Panc1 (cell line): ENCODE measurements at regions not wholly inside any gene's neighbourhood (a gene's known extent, or its start where the extent isn't known, plus 50 kb on each side); places are given as distances from the start of the nearest gene placed in this dataset.

Experiments
- ATAC-seq: fragments of 200-7000 bp; cut with Tn5 transposase; 2 replicates; pipeline ENCODE4 v1.9.1; 2020; ENCODE audit warnings: mild to moderate bottlenecking, moderate library complexity
- BruUV-seq: library from RNA; stranded (reverse); fragments of 400-500 nt; replicated peaks from 2 replicates; lab custom pipeline; 2021; lab: Mats Ljungman, UMichigan
- CTCF ChIA-PET: fragments of 300-600 bp; sonication (Branson Sonifier 250); formaldehyde crosslinking; loops from one replicate; lab custom pipeline; 2022; ENCODE audit warnings: antibody characterized with exemption; lab: Charles Lee
- POLR2A ChIA-PET: fragments of 300-600 bp; sonication (Branson Sonifier 250); formaldehyde crosslinking; loops from one replicate; lab custom pipeline; 2022; ENCODE audit warnings: antibody characterized with exemption; lab: Charles Lee
- DNase-seq: peaks from one replicate; pipeline ENCODE4 v3.0.0-alpha.2; 2010; ENCODE audit warnings: low read depth, low spot score
- H3K27ac ChIP-seq: 2 replicates; pipeline ENCODE4 v1.5.1; 2011; ENCODE audit warnings: mild to moderate bottlenecking, low read length, inconsistent platforms
- H3K27me3 ChIP-seq: fragments of 200-500 bp; sonication (Bioruptor generic); 2 replicates; pipeline ENCODE4 v1.6.0; 2014; ENCODE audit warnings: low read length, inconsistent platforms; ENCODE audit not compliant: control insufficient read depth, insufficient read depth
- H3K36me3 ChIP-seq: fragments of 200-500 bp; sonication (Bioruptor generic); 2 replicates; pipeline ENCODE4 v1.5.1; 2014; ENCODE audit warnings: inconsistent platforms, mild to moderate bottlenecking, low read length, moderate library complexity; ENCODE audit not compliant: control insufficient read depth, insufficient read depth
- H3K4me1 ChIP-seq: 2 replicates; pipeline ENCODE4 v1.5.1; 2011; ENCODE audit warnings: inconsistent platforms, mild to moderate bottlenecking, low read length, moderate library complexity; ENCODE audit not compliant: control insufficient read depth, insufficient read depth
- H3K4me3 ChIP-seq, 2 experiments: 2 replicates each; pipeline ENCODE4 v1.5.1; 2011 to 2012; ENCODE audit warnings: low read depth in 2 of 2, low read length in 2 of 2, mild to moderate bottlenecking in 2 of 2, inconsistent platforms in 1 of 2, moderate library complexity in 1 of 2
- H3K9me3 ChIP-seq: fragments of 200-500 bp; sonication (Bioruptor generic); 2 replicates; pipeline ENCODE4 v1.5.1; 2014; ENCODE audit warnings: low read depth, mild to moderate bottlenecking, inconsistent platforms, low read length, moderate library complexity; ENCODE audit not compliant: control insufficient read depth, insufficient read depth
- CTCF ChIP-seq: fragments of 450-650 bp; IDR thresholded peaks from 2 replicates; pipeline ENCODE4 v1.5.1; 2017; ENCODE audit warnings: mild to moderate bottlenecking
- POLR2AphosphoS5 ChIP-seq: IDR thresholded peaks from 2 replicates; pipeline ENCODE4 v1.6.1; 2012; ENCODE audit warnings: mild to moderate bottlenecking, low read depth, low read length, moderate library complexity
- REST ChIP-seq, 2 experiments: IDR thresholded peaks; 2 replicates each; pipeline ENCODE4 v1.6.1; 2011 to 2012; ENCODE audit warnings: low read depth in 2 of 2, control low read depth in 1 of 2, low read length in 1 of 2, mild to moderate bottlenecking in 1 of 2, moderate library complexity in 1 of 2; ENCODE audit not compliant: insufficient read depth in 1 of 2
- SIN3A ChIP-seq: IDR thresholded peaks from 2 replicates; pipeline ENCODE4 v1.6.1; 2012; ENCODE audit warnings: low read depth, mild to moderate bottlenecking, low read length, moderate library complexity, borderline replicate concordance; ENCODE audit not compliant: insufficient read depth
- TCF7L2 ChIP-seq: IDR thresholded peaks from 2 replicates; pipeline ENCODE4 v1.6.1; 2011; ENCODE audit warnings: mild to moderate bottlenecking, low read depth, low read length, inconsistent platforms
- in situ Hi-C: cut with HindIII; loops from 2 replicates; pipeline ENCODE4 v1.10.0; 2016; ENCODE audit warnings: low sequenced_read_pairs, low pct_unique_long_range_greater_than_20kb
- intact Hi-C: fragments of 100-400 bp; cut with micrococcal nuclease; formaldehyde crosslinking; loops from one replicate; pipeline ENCODE4 v1.10.0; 2022; ENCODE audit not compliant: unreplicated experiment

- Histone ChIP-seq H3K27ac (no peak overlapping the region), H3K4me3 (no peak overlapping the region), H3K9me3 (no peaks in the 10 kb centered on the region), H3K4me1 (no peaks in the 10 kb centered on the region), H3K27me3 (no peaks in the 10 kb centered on the region), H3K36me3 (no peaks in the 10 kb centered on the region)
- BruUV-seq: no TSS peak
- no peak for ATAC-seq
- in situ Hi-C loops: no loop called here
- ChIA-PET POLR2A (no interaction called here), CTCF (no interaction called here)
- DNase-seq: no peak
- intact Hi-C loops: no loop called here
- TF ChIP-seq TCF7L2: no peak
- no peak for TF ChIP-seq POLR2AphosphoS5
- no peak for TF ChIP-seq CTCF
- TF ChIP-seq SIN3A: no peak
- no peak for TF ChIP-seq REST (IDR thresholded peaks at IDR 0.05; ENCODE audit: insufficient read depth in 1 of 2, low read depth in 2 of 2, low read length in 1 of 2)
Measured at GRCh38 chr10:31145986-31146385, 114.3 kb upstream of the ZNF438 start.

GRCh38 chr10:31146491-31147209 is 115.0 kb upstream of the ZNF438 start:
- no peaks in the 10 kb centered on the region for H3K27me3 ChIP-seq
- BruUV-seq: no TSS peak
- POLR2A ChIA-PET: no interaction called here
- in situ Hi-C loops (no loop called here), intact Hi-C loops (no loop called here)
- no peak overlapping the region for H3K27ac ChIP-seq
- H3K36me3 ChIP-seq: no peaks in the 10 kb centered on the region
- CTCF ChIA-PET: no interaction called here
- ATAC-seq (no peak; the same call in 1 of the 2 replicates), DNase-seq (no peak)
- no peaks in the 10 kb centered on the region for H3K9me3 ChIP-seq
- H3K4me3 ChIP-seq: no peak overlapping the region
- TF ChIP-seq SIN3A: no peak
- no peak for TF ChIP-seq TCF7L2
- no peak for TF ChIP-seq POLR2AphosphoS5
- no peak for TF ChIP-seq REST (IDR thresholded peaks at IDR 0.05; ENCODE audit: insufficient read depth in 1 of 2, low read depth in 2 of 2, low read length in 1 of 2)
- TF ChIP-seq CTCF: no peak
- H3K4me1 ChIP-seq: no peaks in the 10 kb centered on the region
